ENCODE measurements at regions not wholly inside any gene's neighbourhood (a gene's known extent, or its start where the extent isn't known, plus 50 kb on each side); places are given as distances from the start of the nearest gene placed in this dataset.

DNA sequence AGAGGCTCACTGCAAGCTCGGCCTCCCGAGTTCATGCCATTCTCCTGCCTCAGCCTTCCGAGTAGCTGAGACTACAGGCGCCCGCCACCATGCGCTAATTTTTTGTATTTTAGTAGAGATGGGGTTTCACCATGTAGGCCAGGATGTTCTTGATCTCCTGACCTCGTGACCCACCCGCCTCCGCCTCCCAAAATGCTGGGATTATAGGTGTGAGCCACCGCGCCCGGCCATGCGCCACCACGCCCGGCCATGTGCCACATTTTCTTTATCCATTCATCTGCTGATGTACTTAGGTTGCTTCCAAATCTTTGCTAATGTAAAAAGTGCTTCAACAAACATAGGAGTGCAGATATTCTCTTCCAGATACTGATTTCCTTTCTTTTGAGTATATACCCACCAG is 408.6 kb downstream of the CAAP1 start:
- DNase-seq: no peak

DNA sequence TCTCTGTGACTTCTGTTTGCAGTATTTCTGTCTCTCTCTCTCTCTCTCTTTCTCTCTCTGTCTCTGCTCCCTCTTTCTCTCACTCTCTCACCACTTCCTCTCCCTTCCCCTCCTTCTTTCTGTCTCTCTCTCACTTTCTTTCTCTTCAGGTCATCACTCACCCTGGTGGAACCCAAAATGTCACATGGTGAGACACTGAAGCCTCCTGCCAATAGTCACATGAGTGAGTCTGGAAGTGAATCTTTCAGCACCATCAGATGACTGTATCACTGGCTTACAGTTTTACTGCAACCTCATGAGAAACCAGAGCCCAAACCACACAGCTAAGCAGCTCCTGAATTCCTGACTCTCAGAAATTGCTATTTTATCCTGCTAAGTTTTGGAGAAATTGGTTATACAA is 414.6 kb downstream of the CAAP1 start:
- no peak for DNase-seq

- DNase-seq: no peak
These were observed 421.3 kb downstream of the CAAP1 start for GRCh38 chr9:26471261-26471660.

- no peak for DNase-seq
These were observed 422.3 kb downstream of the CAAP1 start for GRCh38 chr9:26470284-26470683.

DNA sequence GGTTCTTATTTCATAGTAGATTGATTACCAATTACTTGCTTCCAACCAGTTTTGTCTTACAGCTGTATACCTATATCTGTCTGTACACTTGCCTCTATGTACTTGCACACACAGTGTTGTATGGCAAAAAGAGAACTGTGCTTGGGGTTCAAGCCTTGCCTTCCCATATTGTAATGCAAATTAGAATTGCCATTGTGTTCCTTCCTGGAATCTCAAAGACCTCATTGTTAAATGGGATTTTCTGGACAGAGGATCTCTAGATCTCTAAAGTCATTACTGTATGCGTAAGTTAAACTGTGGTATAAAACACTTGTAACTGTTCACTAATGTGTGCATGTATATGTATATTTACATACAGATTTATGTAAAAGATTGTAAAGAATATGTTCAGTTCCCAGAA is 428.8 kb downstream of the CAAP1 start:
- DNase-seq: no peak

DNA sequence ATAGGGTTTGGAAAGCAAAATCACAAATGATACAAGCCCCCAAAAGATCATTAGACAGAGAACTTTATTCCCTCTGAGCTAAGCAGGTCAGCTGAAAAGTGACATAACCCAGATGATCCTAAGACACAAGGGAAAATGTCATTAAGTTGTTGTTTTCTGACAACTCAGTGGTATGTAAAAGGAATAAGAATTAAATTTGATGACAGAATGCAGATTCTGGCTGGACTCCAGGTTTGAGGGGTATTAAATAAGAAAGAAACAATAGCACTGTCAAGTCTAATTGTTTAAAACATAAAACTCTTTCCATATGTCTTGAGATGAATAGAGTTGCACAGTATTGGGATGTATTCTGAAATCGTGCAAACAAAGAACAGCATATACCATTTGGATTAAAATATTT is 429.9 kb downstream of the CAAP1 start:
- no peak for DNase-seq

GRCh38 chr9:26462213-26462612 is 430.4 kb downstream of the CAAP1 start:
- DNase-seq: no peak

DNA sequence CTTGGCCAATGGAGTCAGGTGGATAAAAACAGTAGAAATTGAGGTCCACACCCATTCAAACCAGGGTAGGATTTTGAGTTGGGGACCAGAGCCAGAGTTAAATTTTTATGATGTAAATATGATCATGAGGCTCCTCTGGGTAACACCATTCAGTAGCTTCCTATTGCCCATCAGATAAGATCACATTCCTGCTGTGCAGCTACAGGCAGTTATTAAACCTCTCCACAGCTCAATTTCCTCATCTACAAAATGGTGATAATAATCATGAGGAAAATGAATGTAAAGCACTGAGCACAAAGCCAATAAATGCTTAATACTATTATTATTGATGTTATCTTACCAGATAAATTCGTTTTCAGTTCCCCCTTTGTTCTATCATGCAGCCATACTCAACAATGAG is 432.0 kb downstream of the CAAP1 start:
- no peak for DNase-seq

DNA sequence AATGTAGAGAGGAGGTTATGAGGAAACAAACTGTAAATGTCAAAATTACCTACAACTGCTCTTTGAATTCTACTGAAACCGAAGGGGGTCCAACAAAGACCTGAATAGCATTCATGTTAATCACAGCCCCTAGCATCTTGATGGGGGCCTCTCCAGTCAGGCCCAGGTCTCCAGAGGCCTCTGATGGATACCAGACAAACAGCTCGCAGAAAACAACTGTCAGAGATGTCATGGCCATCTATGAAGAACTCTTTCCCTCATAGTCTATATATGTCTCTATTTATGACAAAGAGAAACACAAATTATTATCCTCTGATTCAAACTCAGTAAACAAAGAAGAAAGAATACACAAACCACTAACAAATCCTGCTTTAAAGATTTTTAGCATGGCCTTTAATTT is 432.6 kb downstream of the CAAP1 start:
- no peak for DNase-seq

GRCh38 chr9:26458054-26458453 is 434.5 kb downstream of the CAAP1 start:
- no peak for DNase-seq

GRCh38 chr9:26457151-26457550 is 435.5 kb downstream of the CAAP1 start:
- no peak for DNase-seq

GRCh38 chr9:26439061-26439624 is 453.5 kb downstream of the CAAP1 start:
- DNase-seq: no peak

DNA sequence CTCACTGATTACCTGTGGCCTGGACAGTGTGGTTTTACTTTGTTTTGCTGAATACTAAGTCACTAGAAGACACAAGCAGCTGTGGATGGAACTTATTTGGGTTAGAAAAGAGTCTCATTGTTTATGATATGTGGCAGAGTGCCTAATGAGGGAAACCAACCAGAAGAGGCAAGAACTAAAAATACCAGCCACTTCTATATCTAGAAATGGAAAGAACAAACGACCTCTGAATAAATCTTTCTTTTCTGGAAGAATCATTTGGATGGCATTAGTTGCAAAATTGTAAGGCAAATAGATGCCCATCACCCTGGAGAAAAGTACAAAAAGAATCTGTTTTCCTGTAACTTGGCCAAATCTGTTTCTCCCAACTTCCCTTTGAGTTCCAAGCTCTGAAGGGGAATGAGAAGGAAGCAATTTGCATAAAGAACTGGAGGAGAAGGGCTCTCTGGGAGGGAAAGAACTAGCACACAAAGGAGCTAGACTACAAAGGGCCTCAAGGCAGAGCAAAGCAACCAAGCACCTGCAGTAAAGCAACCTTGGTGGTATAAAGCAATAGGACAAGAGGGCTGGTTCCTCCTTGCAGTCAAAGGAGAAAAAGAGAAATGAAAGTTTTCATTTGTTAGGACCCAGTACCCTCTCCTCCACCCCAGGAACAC is 455.4 kb downstream of the CAAP1 start:
- DNase-seq: no peak

DNA sequence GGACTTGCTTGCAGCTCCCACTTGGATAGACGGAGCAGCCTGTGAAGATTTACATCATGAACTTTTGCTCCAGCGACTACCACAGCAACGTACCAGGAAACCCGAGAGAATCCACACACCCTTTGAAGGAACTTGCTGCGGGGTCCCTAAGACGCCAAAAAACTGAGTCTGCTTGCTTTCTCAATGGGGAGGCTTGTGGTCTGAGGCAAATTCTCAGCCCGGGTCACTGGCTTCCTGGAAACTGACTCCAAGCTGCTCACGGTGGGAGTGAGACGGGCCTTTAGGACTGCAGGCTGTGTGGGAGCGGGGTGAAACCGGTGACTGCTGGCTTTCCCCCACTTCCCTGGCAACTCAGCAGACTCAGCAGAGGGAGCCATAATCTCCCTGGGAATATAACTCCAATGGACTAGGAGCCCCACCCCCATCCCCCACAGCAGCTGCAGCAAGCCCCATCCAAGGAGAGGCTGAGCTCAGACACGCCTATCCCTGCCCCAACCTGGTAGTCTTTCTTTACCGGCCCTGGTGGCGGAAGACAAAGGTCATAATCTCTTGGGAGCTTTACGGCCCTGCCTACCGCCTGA is 466.0 kb downstream of the CAAP1 start:
- DNase-seq: no peak

GRCh38 chr9:26418480-26418879 is 474.1 kb downstream of the CAAP1 start:
- DNase-seq: no peak

DNA sequence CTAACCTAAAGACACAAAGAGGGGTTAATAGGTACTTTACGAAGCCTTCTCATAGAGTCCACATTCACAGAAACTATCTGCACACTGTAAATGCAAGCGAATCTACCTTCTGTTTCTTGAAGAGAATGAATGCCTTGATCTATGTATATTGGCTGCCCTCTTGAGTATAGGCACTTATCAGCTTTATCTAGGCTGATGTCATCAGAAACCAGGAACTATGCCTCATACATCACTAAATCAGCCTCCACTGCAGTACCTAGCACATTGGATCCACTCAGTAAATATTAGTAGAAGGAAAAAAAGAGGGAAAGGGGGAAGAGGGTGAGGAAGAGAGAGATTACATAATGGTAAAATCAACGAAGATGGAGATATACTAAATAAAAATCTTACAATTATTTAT is 477.1 kb downstream of the CAAP1 start:
- DNase-seq: no peak

DNA sequence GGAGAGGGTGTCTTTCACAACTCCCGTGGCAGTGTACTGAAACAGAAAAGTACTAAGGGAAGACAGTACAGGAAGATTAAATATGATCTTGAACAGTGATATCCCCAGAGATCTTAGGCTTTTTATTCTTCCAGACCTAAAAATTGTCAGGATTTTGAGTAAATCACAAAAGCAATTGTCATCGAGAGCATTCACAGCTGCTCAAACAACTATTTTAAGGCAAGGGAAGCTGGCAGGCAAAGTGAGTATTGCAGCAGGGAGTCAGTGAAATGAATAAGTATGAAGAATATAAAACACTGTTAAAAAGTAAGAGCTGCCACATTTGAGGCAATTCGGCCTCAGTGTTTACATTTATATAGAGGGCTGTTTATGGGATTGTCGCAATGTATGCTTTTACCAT is 479.0 kb downstream of the CAAP1 start:
- no peak for DNase-seq

DNA sequence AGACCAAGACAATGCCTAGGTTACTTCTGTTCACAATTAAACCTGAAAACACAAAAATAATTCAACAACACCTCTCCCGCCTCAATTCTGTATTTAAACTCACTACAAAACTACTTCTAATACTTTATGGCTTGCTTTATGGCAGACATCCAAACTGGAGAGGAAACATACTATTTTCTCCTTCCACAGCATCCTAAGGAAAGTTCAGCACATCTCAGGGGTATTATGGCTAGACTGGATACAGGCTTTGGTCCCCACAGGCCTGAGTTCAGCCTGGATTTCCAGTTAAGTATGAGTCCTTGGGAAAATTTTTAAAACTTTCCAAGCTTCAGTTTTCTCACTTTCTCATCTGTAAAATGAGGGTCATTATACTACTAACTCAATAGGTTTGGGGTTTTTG is 480.2 kb downstream of the CAAP1 start:
- no peak for DNase-seq

GRCh38 chr9:26406676-26407075 is 485.9 kb downstream of the CAAP1 start:
- DNase-seq: no peak

- DNase-seq: no peak
These were observed 493.0 kb downstream of the CAAP1 start for GRCh38 chr9:26399556-26399955.

GRCh38 chr9:26394025-26394424 is 498.6 kb downstream of the CAAP1 start:
- DNase-seq: no peak

DNA sequence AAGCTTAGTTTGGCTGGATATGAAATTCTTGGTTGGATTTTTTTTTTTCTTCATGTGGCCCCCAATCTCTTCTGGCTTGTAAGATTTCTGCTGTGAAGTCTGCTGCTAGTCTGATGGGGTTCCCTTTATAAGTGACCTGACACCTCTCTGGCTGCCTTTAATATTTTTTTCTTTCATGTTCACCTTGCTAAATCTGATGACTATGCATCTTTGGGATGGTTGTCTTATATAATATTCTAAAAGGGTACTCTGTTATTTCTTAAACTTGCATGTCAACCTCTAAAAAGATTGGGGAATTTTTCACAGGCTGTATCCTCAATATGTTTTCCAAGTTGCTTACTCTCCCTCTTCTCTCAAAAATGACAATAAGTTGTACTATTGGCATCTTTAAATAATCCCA is 500.0 kb downstream of the CAAP1 start:
- no peak for DNase-seq

DNA sequence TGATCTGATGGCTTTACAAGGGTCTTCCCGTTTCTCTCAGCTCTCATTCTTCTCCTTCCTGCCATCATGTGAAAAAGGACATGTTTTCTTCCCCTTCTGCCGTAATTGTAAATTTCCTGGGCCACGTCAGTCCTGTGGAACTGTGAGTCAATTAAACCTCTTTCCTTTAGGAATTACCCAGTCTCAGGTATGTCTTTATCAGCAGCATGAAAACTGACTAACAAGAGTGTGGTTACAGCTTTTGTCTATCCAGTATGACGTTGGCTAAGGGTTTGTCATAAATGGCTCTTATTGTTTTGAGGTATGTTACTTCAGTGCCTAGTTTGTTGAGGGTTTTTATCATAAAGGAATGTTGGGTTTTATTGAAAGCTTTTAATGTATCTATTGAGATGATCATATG is 501.6 kb downstream of the CAAP1 start:
- DNase-seq: no peak

DNA sequence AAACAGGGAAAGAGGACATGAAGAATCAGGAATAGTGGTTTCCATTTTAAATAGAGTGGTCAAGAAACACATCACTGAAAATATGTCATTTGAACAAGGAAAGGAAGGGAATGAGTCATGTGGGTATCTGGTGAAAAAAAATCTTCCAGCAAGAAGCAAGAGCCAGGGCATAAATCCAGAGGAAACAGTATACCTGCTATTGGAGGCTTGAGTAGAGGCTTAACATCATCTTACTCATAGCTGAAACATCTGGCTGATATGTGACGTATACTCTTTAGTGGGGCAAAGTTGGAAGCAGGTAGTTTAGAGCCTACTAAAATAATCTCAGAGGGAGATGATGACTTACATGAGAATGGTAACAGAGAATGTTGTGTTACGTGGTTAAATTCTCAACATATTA is 517.2 kb downstream of the CAAP1 start:
- DNase-seq: peak; percentile 47

GRCh38 chr9:26373616-26374015 is 519.0 kb downstream of the CAAP1 start:
- DNase-seq: no peak

Data from fibroblast of skin of right quadriceps (primary cell).